Endothelial cell of umbilical vein (primary cell): ENCODE measurements at regions not wholly inside any gene's neighbourhood (a gene's known extent, or its start where the extent isn't known, plus 50 kb on each side); places are given as distances from the start of the nearest gene placed in this dataset.

Experiments used
- BruUV-seq: library from RNA; stranded (reverse); fragments of 400-500 nt; replicated peaks from 2 replicates; lab custom pipeline; 2021; lab: Mats Ljungman, UMichigan
- CTCF ChIA-PET: fragments of 300-600, 350-600 bp; sonication (Branson Sonifier 250); formaldehyde crosslinking; loops from one replicate; lab custom pipeline; 2021; ENCODE audit warnings: antibody characterized with exemption, inconsistent platforms; lab: Charles Lee
- POLR2A ChIA-PET: fragments of 300-600, 350-600 bp; sonication (Branson Sonifier 250); formaldehyde crosslinking; loops from one replicate; lab custom pipeline; 2021; ENCODE audit warnings: antibody characterized with exemption, inconsistent platforms; lab: Charles Lee
- DNase-seq: peaks from one replicate; pipeline ENCODE4 v3.0.0-alpha.2; 2011; ENCODE audit warnings: low read depth, low spot score
- FAIRE-seq: peaks from 2 replicates; lab custom pipeline; 2011; peaks lifted over from hg19 to GRCh38; lab: Jason Lieb, UNC
- H2AFZ ChIP-seq: 2 replicates; pipeline ENCODE4 v1.6.0; 2012; ENCODE audit warnings: low read depth, low read length, control low read depth, inconsistent platforms
- H3K27ac ChIP-seq: 2 replicates; pipeline ENCODE4 v1.5.1; 2011; ENCODE audit warnings: low read depth, mild to moderate bottlenecking, control low read depth, low read length, moderate library complexity; ENCODE audit not compliant: insufficient read depth
- H3K27me3 ChIP-seq, 2 experiments: 2 replicates each; pipeline versions ENCODE4 v1.6.0 to v1.6.1; 2011; ENCODE audit warnings: low read length in 2 of 2, mixed read lengths in 1 of 2; ENCODE audit not compliant: control insufficient read depth in 2 of 2, insufficient read depth in 2 of 2
- H3K36me3 ChIP-seq, 2 experiments: 2 replicates in 1 of 2; 3 replicates in 1 of 2; pipeline ENCODE4 v1.5.1; 2011; ENCODE audit warnings: low read length in 2 of 2, mild to moderate bottlenecking in 1 of 2, moderate library complexity in 1 of 2; ENCODE audit not compliant: control insufficient read depth in 2 of 2, insufficient read depth in 2 of 2; ENCODE audit errors: extremely low read depth in 1 of 2
- H3K4me1 ChIP-seq: 3 replicates; pipeline ENCODE4 v1.5.1; 2011; ENCODE audit warnings: mild to moderate bottlenecking, low read length; ENCODE audit not compliant: control insufficient read depth, insufficient read depth; ENCODE audit errors: extremely low read depth
- H3K4me2 ChIP-seq: 2 replicates; pipeline ENCODE4 v1.6.1; 2011; ENCODE audit warnings: low read length, control low read depth, mixed read lengths; ENCODE audit not compliant: insufficient read depth
- H3K4me3 ChIP-seq, 3 experiments: fragments of 200-600 bp in 1 of 3; sonication (generic), shearing (Covaris generic) in 1 of 3; replicated peaks in 1 of 3; 2 replicates each; pipeline ENCODE4 v1.5.1; 2011 to 2016; ENCODE audit warnings: control low read depth in 3 of 3, low read length in 3 of 3, mild to moderate bottlenecking in 2 of 3, inconsistent platforms in 1 of 3, low read depth in 1 of 3, moderate library complexity in 1 of 3; ENCODE audit not compliant: insufficient read depth in 1 of 3
- H3K79me2 ChIP-seq: 2 replicates; pipeline ENCODE4 v1.6.0; 2012; ENCODE audit warnings: low read length, inconsistent platforms; ENCODE audit not compliant: control insufficient read depth, insufficient read depth
- H3K9ac ChIP-seq: replicated peaks from 2 replicates; pipeline ENCODE3; 2011; ENCODE audit warnings: low read length, control low read depth; ENCODE audit not compliant: insufficient read depth; ENCODE audit errors: extremely low read depth
- H3K9me1 ChIP-seq: replicated peaks from 3 replicates; pipeline ENCODE4 v1.6.0; 2011; ENCODE audit warnings: mild to moderate bottlenecking, low read length; ENCODE audit not compliant: control insufficient read depth, insufficient read depth; ENCODE audit errors: extremely low read depth
- H3K9me3 ChIP-seq: replicated peaks from 2 replicates; pipeline ENCODE4 v1.5.1; 2012; ENCODE audit warnings: low read length, inconsistent platforms; ENCODE audit not compliant: control insufficient read depth, insufficient read depth
- H4K20me1 ChIP-seq: replicated peaks from 2 replicates; pipeline ENCODE3; 2011; ENCODE audit warnings: mild to moderate bottlenecking, low read length; ENCODE audit not compliant: control insufficient read depth, insufficient read depth; ENCODE audit errors: extremely low read depth
- EZH2 ChIP-seq: IDR thresholded peaks from 2 replicates; pipeline ENCODE4 v1.6.1; 2012; ENCODE audit warnings: borderline replicate concordance, low read depth, mild to moderate bottlenecking, moderate library complexity, low read length, inconsistent platforms; ENCODE audit not compliant: severe bottlenecking
- FOS ChIP-seq: IDR thresholded peaks from 2 replicates; pipeline ENCODE4 v1.6.1; 2011; ENCODE audit warnings: mild to moderate bottlenecking, low read length, moderate library complexity, borderline replicate concordance; ENCODE audit not compliant: insufficient read depth
- GATA2 ChIP-seq: IDR thresholded peaks from 2 replicates; pipeline ENCODE4 v1.7.0; 2011; ENCODE audit warnings: low read depth, mild to moderate bottlenecking, moderate library complexity, mixed read lengths, low read length; ENCODE audit not compliant: insufficient read length, insufficient read depth
- JUN ChIP-seq: IDR thresholded peaks from 2 replicates; pipeline ENCODE4 v1.6.1; 2011; ENCODE audit warnings: borderline replicate concordance, low read depth; ENCODE audit not compliant: insufficient read length, insufficient read depth
- MYC ChIP-seq: IDR thresholded peaks from one replicate; pipeline ENCODE4 v1.6.1; 2011; ENCODE audit warnings: mild to moderate bottlenecking, low read depth, low read length
- POLR2A ChIP-seq: IDR thresholded peaks from 2 replicates; pipeline ENCODE4 v1.6.1; 2012; ENCODE audit warnings: low read depth, mild to moderate bottlenecking, control low read depth, low read length
- POLR2AphosphoS5 ChIP-seq: IDR thresholded peaks from 2 replicates; pipeline ENCODE4 v1.6.1; 2012; ENCODE audit warnings: low read depth, mild to moderate bottlenecking, control low read depth, low read length, moderate library complexity; ENCODE audit not compliant: insufficient read depth
- dilution Hi-C: fragments of 300-500 bp; cut with MboI; formaldehyde crosslinking; loops from one replicate; pipeline ENCODE4 v1.15.0; 2019; ENCODE audit warnings: low sequenced_read_pairs; ENCODE audit not compliant: extremely low pct_ligation_motif_present
- intact Hi-C: fragments of 100-400 bp; cut with micrococcal nuclease; formaldehyde crosslinking; loops from one replicate; pipeline ENCODE4 v1.10.0; 2022
- TF ChIP-seq, protein P1 (sequence below): IDR thresholded peaks from 2 replicates; pipeline ENCODE4 v1.6.1; 2011; ENCODE audit not compliant: insufficient read depth, insufficient read length
- TF ChIP-seq, protein P2 (sequence below), 2 donors: IDR thresholded peaks; 1 replicate in 1 of 2; 2 replicates in 1 of 2; pipeline ENCODE4 v1.5.1; 2011; ENCODE audit warnings: low read length in 2 of 2, mild to moderate bottlenecking in 2 of 2, moderate library complexity in 2 of 2, control low read depth in 1 of 2, inconsistent platforms in 1 of 2, low read depth in 1 of 2; ENCODE audit not compliant: insufficient read depth in 1 of 2; ENCODE audit errors: extremely low read depth in 1 of 2

DNA sequence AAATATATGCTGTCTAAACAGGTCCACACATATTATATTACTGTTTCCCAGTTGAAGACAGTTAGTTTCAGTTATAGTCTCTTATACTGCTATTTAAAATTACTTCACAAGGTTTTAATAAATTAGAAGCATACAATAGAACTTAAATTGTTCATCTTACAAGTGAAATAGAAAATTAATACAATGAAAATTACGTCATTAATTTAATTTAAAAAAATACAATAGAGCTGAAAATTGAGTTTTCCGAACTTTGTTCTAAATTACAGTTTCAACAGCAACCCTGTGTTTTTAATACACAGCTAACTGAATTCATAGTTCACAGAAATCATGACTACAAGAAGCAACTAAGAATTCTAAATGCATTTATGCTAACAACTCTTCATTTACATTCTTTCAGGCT is 525.7 kb upstream of the FOXG1 start:
- TF ChIP-seq GATA2 (no peak), FOS (no peak), MYC (no peak), JUN (no peak), POLR2A (no peak), POLR2AphosphoS5 (no peak), EZH2 (no peak)
- TF ChIP-seq, protein P1, sequence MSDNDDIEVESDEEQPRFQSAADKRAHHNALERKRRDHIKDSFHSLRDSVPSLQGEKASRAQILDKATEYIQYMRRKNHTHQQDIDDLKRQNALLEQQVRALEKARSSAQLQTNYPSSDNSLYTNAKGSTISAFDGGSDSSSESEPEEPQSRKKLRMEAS: no peak
- TF ChIP-seq, protein P2, sequence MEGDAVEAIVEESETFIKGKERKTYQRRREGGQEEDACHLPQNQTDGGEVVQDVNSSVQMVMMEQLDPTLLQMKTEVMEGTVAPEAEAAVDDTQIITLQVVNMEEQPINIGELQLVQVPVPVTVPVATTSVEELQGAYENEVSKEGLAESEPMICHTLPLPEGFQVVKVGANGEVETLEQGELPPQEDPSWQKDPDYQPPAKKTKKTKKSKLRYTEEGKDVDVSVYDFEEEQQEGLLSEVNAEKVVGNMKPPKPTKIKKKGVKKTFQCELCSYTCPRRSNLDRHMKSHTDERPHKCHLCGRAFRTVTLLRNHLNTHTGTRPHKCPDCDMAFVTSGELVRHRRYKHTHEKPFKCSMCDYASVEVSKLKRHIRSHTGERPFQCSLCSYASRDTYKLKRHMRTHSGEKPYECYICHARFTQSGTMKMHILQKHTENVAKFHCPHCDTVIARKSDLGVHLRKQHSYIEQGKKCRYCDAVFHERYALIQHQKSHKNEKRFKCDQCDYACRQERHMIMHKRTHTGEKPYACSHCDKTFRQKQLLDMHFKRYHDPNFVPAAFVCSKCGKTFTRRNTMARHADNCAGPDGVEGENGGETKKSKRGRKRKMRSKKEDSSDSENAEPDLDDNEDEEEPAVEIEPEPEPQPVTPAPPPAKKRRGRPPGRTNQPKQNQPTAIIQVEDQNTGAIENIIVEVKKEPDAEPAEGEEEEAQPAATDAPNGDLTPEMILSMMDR (IDR thresholded peaks at IDR 0.05; ENCODE audit: extremely low read depth in 1 of 2, insufficient read depth in 1 of 2, low read depth in 1 of 2, low read length in 2 of 2): no peak
- POLR2A ChIA-PET: no interaction called here
- no TSS peak for BruUV-seq

More for the DNA sequence above, 525.7 kb upstream of the FOXG1 start:
- no peaks in the 10 kb centered on the region for H3K79me2 ChIP-seq
- CTCF ChIA-PET: no interaction called here
- H3K27ac ChIP-seq: no peak overlapping the region
- no peaks in the 10 kb centered on the region for H4K20me1 ChIP-seq
- H3K36me3 ChIP-seq: no peaks in the 10 kb centered on the region
- H3K4me2 ChIP-seq: no peak overlapping the region
- no peaks in the 10 kb centered on the region for H3K27me3 ChIP-seq
- no peak overlapping the region for H3K4me3 ChIP-seq
- no peak overlapping the region for H3K9ac ChIP-seq
- FAIRE-seq (no peak), DNase-seq (no peak)
- intact Hi-C loops: no loop called here
- no peak overlapping the region for H2AFZ ChIP-seq
- dilution Hi-C loops: no loop called here
- no peaks in the 10 kb centered on the region for H3K9me1 ChIP-seq
- no peaks in the 10 kb centered on the region for H3K9me3 ChIP-seq
- H3K4me1 ChIP-seq: no peaks in the 10 kb centered on the region
